A673 (cell line): ENCODE measurements at regions not wholly inside any gene's neighbourhood (a gene's known extent, or its start where the extent isn't known, plus 50 kb on each side); places are given as distances from the start of the nearest gene placed in this dataset.

ENCODE experiments used
- EZH2 ChIP-seq: fragments of 200-600 bp; sonication (generic); IDR thresholded peaks from 2 replicates; pipeline ENCODE4 v1.6.1; 2017; ENCODE audit warnings: borderline replicate concordance, low read depth, mild to moderate bottlenecking, mixed read lengths, antibody characterized with exemption, low read length; ENCODE audit not compliant: poor library complexity, severe bottlenecking
- TF ChIP-seq, protein P1 (sequence below): fragments of 300-800, 200-600 bp; sonication (generic); conservative IDR thresholded peaks from 2 replicates; pipeline ENCODE4 v1.5.1; 2017; ENCODE audit warnings: low read depth, mild to moderate bottlenecking, antibody characterized with exemption, low read length, moderate library complexity, mixed read lengths

GRCh38 chr18:6476880-6477279 lies 62.2 kb upstream of the L3MBTL4 start:
- TF ChIP-seq, protein P1, sequence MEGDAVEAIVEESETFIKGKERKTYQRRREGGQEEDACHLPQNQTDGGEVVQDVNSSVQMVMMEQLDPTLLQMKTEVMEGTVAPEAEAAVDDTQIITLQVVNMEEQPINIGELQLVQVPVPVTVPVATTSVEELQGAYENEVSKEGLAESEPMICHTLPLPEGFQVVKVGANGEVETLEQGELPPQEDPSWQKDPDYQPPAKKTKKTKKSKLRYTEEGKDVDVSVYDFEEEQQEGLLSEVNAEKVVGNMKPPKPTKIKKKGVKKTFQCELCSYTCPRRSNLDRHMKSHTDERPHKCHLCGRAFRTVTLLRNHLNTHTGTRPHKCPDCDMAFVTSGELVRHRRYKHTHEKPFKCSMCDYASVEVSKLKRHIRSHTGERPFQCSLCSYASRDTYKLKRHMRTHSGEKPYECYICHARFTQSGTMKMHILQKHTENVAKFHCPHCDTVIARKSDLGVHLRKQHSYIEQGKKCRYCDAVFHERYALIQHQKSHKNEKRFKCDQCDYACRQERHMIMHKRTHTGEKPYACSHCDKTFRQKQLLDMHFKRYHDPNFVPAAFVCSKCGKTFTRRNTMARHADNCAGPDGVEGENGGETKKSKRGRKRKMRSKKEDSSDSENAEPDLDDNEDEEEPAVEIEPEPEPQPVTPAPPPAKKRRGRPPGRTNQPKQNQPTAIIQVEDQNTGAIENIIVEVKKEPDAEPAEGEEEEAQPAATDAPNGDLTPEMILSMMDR, result no peak
- no peak for TF ChIP-seq EZH2
